ENCODE measurements at regions not wholly inside any gene's neighbourhood (a gene's known extent, or its start where the extent isn't known, plus 50 kb on each side); places are given as distances from the start of the nearest gene placed in this dataset.

- ATAC-seq, result no peak
- TF ChIP-seq, protein P1, sequence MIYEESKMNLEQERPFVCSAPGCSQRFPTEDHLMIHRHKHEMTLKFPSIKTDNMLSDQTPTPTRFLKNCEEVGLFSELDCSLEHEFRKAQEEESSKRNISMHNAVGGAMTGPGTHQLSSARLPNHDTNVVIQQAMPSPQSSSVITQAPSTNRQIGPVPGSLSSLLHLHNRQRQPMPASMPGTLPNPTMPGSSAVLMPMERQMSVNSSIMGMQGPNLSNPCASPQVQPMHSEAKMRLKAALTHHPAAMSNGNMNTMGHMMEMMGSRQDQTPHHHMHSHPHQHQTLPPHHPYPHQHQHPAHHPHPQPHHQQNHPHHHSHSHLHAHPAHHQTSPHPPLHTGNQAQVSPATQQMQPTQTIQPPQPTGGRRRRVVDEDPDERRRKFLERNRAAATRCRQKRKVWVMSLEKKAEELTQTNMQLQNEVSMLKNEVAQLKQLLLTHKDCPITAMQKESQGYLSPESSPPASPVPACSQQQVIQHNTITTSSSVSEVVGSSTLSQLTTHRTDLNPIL (CRISPR knock-in tag; IDR thresholded peaks at IDR 0.05; ENCODE audit: low read depth), result no peak
- TF ChIP-seq ZNF565 (CRISPR knock-in tag; conservative IDR thresholded peaks at IDR 0.05; ENCODE audit: low read depth), result no peak
- no peak for TF ChIP-seq ZNF8 (CRISPR knock-in tag; IDR thresholded peaks at IDR 0.05)
- no peak for TF ChIP-seq BACH2 (CRISPR knock-in tag; IDR thresholded peaks at IDR 0.05; ENCODE audit: borderline replicate concordance)
- no peak for TF ChIP-seq POU6F1 (CRISPR knock-in tag; IDR thresholded peaks at IDR 0.05; ENCODE audit: borderline replicate concordance, low read depth)
- TF ChIP-seq ARNTL (CRISPR knock-in tag; IDR thresholded peaks at IDR 0.05; ENCODE audit: borderline replicate concordance, low read depth), result no peak
- TF ChIP-seq GLIS3 (CRISPR knock-in tag; IDR thresholded peaks at IDR 0.05), result no peak
- no peak for TF ChIP-seq CSRNP3 (CRISPR knock-in tag; IDR thresholded peaks at IDR 0.05)
- no peak for TF ChIP-seq ISL1 (CRISPR knock-in tag; IDR thresholded peaks at IDR 0.05)
- TF ChIP-seq RARB (CRISPR knock-in tag; IDR thresholded peaks at IDR 0.05), result no peak
- TF ChIP-seq PPARA (CRISPR knock-in tag; IDR thresholded peaks at IDR 0.05; ENCODE audit: borderline replicate concordance), result no peak
- no peak for TF ChIP-seq OSR1 (CRISPR knock-in tag; IDR thresholded peaks at IDR 0.05)
- TF ChIP-seq TCF4 (CRISPR knock-in tag; IDR thresholded peaks at IDR 0.05; ENCODE audit: borderline replicate concordance), result no peak
These were observed 99.7 kb downstream of the RAMP3 start for GRCh38 chr7:45257284-45257683.

GRCh38 chr7:45258533-45259226, 101.1 kb downstream of the RAMP3 start:
- no peak for TF ChIP-seq SNAI2 (CRISPR knock-in tag; IDR thresholded peaks at IDR 0.05)
- no peak for TF ChIP-seq TCF4 (CRISPR knock-in tag; IDR thresholded peaks at IDR 0.05; ENCODE audit: borderline replicate concordance)
- TF ChIP-seq RARB (CRISPR knock-in tag; IDR thresholded peaks at IDR 0.05), result no peak
- TF ChIP-seq ZFP3 (CRISPR knock-in tag; IDR thresholded peaks at IDR 0.05), result no peak
- TF ChIP-seq, protein P1 (CRISPR knock-in tag; IDR thresholded peaks at IDR 0.05; ENCODE audit: low read depth), result no peak
- no peak for TF ChIP-seq ESRRG (CRISPR knock-in tag; IDR thresholded peaks at IDR 0.05)
- TF ChIP-seq CSRNP3 (CRISPR knock-in tag; IDR thresholded peaks at IDR 0.05), result no peak
- TF ChIP-seq CSDC2 (CRISPR knock-in tag; IDR thresholded peaks at IDR 0.05), result no peak
- TF ChIP-seq ZNF565 (CRISPR knock-in tag; conservative IDR thresholded peaks at IDR 0.05; ENCODE audit: low read depth), result no peak
- no peak for TF ChIP-seq ZNF8 (CRISPR knock-in tag; IDR thresholded peaks at IDR 0.05)
- no peak for ATAC-seq

- no peak for ATAC-seq
- TF ChIP-seq TSHZ2 (CRISPR knock-in tag; IDR thresholded peaks at IDR 0.05), result no peak
- TF ChIP-seq, protein P1 (CRISPR knock-in tag; IDR thresholded peaks at IDR 0.05; ENCODE audit: low read depth), result no peak
- TF ChIP-seq ZNF8 (CRISPR knock-in tag; IDR thresholded peaks at IDR 0.05), result no peak
- TF ChIP-seq GLIS3 (CRISPR knock-in tag; IDR thresholded peaks at IDR 0.05), result no peak
- TF ChIP-seq ZFP3 (CRISPR knock-in tag; IDR thresholded peaks at IDR 0.05), result no peak
- no peak for TF ChIP-seq ARNTL (CRISPR knock-in tag; IDR thresholded peaks at IDR 0.05; ENCODE audit: borderline replicate concordance, low read depth)
These were observed 101.6 kb downstream of the RAMP3 start for GRCh38 chr7:45259227-45259596.

Measured in SK-N-SH treated with all-trans-retinoic acid at 6 μM for 48 hours (cell line).